ENCODE measurements at regions not wholly inside any gene's neighbourhood (a gene's known extent, or its start where the extent isn't known, plus 50 kb on each side); places are given as distances from the start of the nearest gene placed in this dataset.
"Not testable (repeated sequence)": the region's sequence is repeated elsewhere in the genome, so short reads cannot be mapped to it uniquely, and the experiment has no call there.

DNA sequence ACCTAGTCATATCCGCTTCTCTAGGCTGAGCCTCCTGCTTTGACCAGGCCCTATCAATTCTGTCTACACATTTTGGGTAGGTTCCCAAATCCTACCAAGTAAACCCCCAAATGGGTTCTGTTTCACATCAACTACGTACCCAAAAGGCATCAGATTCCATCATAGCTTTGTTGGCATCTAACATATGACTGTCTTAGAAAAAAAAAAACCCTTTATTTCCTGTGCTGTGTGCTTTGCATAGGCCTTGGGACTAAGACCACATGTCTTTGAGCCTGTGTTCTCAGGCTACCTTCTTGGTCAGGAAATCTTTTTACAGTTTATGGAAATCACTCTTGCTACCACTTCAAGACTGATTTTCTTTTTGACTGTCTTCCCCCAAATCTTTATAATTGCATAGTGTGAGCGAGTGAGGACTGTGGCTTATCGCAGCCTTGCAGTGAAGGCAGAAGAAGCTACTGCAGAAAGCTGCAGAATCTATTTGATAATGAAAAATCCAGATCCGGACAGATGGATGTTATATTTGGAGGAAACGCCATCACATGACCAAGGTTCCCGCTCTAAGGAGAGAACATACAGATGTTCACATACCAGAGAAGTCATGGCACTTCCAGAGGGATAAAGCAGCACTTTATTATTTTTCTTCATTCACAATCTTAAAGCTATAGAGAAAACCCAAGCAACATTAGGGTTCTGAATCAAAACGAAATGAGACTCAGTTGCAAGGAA, 111.2 kb downstream of the EOMES start:
- H3K4me3 ChIP-seq (ENCODE audit: low read depth, low read length), result no peak overlapping the region
- no peak for DNase-seq (ENCODE audit: low read depth)
- TF ChIP-seq, protein P1, sequence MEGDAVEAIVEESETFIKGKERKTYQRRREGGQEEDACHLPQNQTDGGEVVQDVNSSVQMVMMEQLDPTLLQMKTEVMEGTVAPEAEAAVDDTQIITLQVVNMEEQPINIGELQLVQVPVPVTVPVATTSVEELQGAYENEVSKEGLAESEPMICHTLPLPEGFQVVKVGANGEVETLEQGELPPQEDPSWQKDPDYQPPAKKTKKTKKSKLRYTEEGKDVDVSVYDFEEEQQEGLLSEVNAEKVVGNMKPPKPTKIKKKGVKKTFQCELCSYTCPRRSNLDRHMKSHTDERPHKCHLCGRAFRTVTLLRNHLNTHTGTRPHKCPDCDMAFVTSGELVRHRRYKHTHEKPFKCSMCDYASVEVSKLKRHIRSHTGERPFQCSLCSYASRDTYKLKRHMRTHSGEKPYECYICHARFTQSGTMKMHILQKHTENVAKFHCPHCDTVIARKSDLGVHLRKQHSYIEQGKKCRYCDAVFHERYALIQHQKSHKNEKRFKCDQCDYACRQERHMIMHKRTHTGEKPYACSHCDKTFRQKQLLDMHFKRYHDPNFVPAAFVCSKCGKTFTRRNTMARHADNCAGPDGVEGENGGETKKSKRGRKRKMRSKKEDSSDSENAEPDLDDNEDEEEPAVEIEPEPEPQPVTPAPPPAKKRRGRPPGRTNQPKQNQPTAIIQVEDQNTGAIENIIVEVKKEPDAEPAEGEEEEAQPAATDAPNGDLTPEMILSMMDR (IDR thresholded peaks at IDR 0.05; ENCODE audit: low read depth, low read length, missing control alignments), result no peak

DNA sequence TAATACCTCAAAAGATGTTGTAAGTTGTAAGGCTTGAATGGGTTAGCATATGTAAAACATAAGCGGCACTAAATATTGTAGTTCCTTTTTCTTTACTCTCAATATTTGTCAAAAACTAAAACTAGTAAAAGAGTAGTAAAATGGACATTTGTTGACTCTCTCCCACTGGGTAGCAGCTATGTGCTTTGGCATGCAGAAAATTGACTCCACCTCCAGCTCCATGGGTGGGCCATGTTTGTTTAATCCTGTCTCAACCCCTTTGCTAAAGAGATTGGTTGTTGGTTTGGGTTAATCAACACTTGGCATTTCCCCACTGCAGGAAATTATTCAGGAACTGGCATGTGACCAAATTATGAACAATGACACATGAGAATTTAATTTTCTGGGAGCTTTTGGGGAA, 114.8 kb downstream of the EOMES start:
- H3K4me3 ChIP-seq (ENCODE audit: low read depth, low read length), result no peak overlapping the region
- TF ChIP-seq, protein P1 (IDR thresholded peaks at IDR 0.05; ENCODE audit: low read depth, low read length, missing control alignments), result no peak
- DNase-seq (ENCODE audit: low read depth), result no peak

DNA sequence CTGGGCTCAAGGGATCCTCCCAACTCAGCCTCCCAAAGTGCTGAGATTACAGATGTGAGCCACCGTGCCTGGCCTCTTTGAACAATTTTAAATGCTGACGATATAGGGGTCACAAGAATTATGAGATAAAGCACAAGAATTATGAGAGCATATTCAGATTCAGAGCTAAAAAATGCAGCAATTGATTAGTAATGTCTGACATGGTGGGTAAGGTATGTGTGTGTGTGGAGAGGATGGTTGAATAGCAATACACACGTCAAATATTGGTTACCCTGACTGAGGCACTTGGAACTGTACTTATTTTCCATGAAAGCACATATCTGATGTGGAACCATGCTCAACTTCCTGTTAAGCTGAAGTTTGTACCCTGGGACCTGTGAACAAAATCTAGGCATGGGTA, 115.6 kb downstream of the EOMES start:
- no peak for DNase-seq (ENCODE audit: low read depth)
- TF ChIP-seq, protein P1 (IDR thresholded peaks at IDR 0.05; ENCODE audit: low read depth, low read length, missing control alignments), result no peak
- H3K4me3 ChIP-seq (ENCODE audit: low read depth, low read length), result no peak overlapping the region

DNA sequence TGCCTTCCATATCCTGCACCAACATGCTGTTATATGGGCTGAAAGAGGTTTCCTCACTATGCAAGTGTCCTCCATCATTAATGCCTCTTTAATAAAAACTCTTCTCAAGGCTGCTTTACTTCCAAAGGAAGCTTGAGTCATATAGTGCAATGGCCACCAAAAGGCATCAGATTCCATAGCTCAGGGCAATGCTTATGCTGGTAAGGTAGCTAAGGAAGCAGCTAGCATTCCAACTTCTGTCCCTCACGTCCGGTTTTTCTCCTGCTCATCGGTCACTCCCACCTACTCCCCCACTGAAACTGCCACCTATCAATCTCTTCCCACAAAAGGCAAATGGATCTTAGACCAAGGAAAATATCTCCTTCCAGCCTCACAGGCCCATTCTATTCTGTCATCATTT, 117.1 kb upstream of the SLC4A7 start:
- not testable (repeated sequence) for H3K4me3 ChIP-seq (ENCODE audit: low read depth, low read length); DNase-seq (ENCODE audit: low read depth)

DNA sequence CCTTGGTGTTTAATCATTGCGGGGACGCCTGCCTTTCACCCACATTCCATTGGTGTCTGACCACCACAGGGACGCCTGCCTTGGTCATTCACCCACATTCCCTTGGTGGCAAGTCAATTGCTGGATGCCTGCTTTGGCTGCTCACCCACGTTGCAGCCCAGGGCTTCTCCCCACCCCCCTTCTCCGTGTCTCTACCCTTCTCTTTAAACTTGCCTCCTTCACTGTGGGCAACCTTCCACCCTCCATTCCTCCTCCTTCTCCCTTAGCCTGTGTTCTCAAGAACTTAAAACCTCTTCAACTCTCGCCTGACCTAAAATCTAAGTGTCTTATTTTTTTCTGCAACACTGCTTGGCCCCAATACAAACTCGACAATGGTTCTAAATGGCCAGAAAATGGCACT, 115.6 kb upstream of the SLC4A7 start:
- not testable (repeated sequence) for H3K4me3 ChIP-seq (ENCODE audit: low read depth, low read length); DNase-seq (ENCODE audit: low read depth)

DNA sequence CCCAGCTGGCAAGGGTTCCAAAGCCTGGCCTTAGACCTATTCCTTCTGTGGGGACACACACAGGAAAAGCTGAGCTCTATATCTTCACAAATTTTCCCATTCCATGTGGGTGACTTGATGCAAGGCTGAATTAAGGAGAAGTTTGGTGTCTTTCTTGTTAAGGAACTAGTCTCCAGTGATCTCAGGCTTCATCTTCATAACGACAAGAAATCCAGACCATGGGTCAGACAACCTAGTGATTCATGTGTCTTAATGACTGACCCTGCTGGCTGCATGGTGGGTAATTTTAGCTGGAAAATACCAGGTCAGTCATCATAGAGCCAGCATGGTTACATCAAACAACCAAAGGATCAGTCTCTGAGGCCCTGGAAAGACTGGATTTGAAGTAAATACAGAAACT, 112.7 kb upstream of the SLC4A7 start:
- TF ChIP-seq, protein P1 (IDR thresholded peaks at IDR 0.05; ENCODE audit: low read depth, low read length, missing control alignments), result no peak
- H3K4me3 ChIP-seq (ENCODE audit: low read depth, low read length), result no peak overlapping the region
- no peak for DNase-seq (ENCODE audit: low read depth)

DNA sequence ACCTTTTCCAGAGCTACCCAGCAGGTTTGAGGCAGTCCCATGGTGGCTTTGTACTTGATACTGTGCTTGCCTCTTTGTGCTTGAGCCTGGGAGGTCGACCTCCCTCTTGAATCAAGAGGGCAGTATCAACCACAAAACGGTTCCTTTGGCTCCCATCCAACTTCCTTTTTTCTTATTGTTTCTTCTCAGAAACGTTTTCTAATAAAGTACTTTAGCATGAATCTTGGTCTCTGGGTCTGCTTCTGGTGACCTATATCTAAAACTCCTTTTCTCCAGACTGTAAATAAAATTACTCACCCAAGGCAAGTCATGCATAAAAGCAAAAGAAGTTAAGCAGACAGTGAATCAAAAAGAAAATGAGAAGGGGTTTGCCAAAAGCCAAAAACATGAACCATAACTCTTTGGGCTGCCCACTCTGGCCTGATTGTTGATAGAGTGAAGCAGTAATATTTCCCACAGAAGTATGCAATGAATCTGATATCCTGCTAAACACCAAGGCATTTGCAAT, 112.2 kb upstream of the SLC4A7 start:
- H3K4me3 ChIP-seq (ENCODE audit: low read depth, low read length), result no peak overlapping the region
- no peak for DNase-seq (ENCODE audit: low read depth)
- TF ChIP-seq, protein P1 (IDR thresholded peaks at IDR 0.05; ENCODE audit: low read depth, low read length, missing control alignments), result no peak

DNA sequence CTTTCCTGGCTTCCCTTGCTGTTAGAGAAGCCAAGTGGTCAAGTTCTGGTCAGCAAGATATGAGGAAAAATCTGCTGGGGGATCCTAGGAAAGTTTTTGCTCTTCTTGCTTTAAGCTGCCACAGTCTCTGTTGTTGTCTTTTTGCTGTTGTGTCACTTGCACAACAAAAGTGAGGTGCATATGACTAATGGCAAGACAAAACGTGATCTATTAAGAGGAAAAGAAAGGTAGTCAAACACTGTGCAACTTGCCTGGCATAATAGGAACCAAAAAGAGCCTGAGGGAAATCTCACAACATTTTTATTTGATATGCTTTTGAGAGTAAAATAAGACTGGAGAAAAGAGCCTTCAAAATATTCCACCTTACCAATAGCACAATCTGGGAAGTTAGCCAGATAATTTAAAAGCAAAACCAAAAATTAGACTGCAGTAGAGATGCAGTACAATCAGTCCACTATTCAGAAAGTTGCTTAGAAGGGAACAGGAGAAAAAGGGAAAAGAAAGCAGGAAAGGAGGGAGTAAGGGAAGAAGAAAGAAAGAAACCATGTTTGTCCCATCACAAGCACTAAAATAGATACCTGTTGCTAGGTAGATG, 110.0 kb upstream of the SLC4A7 start:
- no peak for DNase-seq (ENCODE audit: low read depth)
- H3K4me3 ChIP-seq (ENCODE audit: low read depth, low read length), result no peak overlapping the region
- TF ChIP-seq, protein P1 (IDR thresholded peaks at IDR 0.05; ENCODE audit: low read depth, low read length, missing control alignments), result no peak

Data from GM12864 (cell line).